Colonic mucosa (tissue), 4 donors: ENCODE measurements at regions not wholly inside any gene's neighbourhood (a gene's known extent, or its start where the extent isn't known, plus 50 kb on each side); places are given as distances from the start of the nearest gene placed in this dataset.

Source experiments
- DNase-seq: peaks from one replicate; pipeline ENCODE4 v3.0.0-alpha.2; 2020
- H3K27ac ChIP-seq: fragments of 200-600 bp; one replicate; pipeline ENCODE4 v1.8.0; 2021
- H3K27me3 ChIP-seq: fragments of 200-600 bp; one replicate; pipeline ENCODE4 v1.8.0; 2021
- H3K36me3 ChIP-seq: fragments of 200-600 bp; one replicate; pipeline ENCODE4 v1.8.0; 2021
- H3K4me1 ChIP-seq: fragments of 200-600 bp; one replicate; pipeline ENCODE4 v1.8.0; 2021; ENCODE audit warnings: mild to moderate bottlenecking
- H3K4me3 ChIP-seq: fragments of 200-600 bp; one replicate; pipeline ENCODE4 v1.8.0; 2021
- H3K9ac ChIP-seq, 2 donors: one replicate each; pipeline ENCODE4 v1.7.0; 2013; ENCODE audit warnings: control low read depth in 2 of 2, low read depth in 2 of 2, low read length in 2 of 2
- H3K9me3 ChIP-seq: fragments of 200-600 bp; one replicate; pipeline ENCODE4 v1.8.0; 2021
- intact Hi-C: fragments of 100-400 bp; cut with DNase I; formaldehyde crosslinking; loops from one replicate; pipeline ENCODE4 v1.14.1; 2022
- TF ChIP-seq, protein P1 (sequence below): fragments of 200-600 bp; IDR thresholded peaks from one replicate; pipeline ENCODE4 v1.8.0; 2022; ENCODE audit warnings: antibody characterized with exemption, mild to moderate bottlenecking
- donor health status: healthy.
- donor health status: DM: no; HTN: no; CAD: no.
- donor health status: DM: no; HTN: no; CAD: no.

DNA sequence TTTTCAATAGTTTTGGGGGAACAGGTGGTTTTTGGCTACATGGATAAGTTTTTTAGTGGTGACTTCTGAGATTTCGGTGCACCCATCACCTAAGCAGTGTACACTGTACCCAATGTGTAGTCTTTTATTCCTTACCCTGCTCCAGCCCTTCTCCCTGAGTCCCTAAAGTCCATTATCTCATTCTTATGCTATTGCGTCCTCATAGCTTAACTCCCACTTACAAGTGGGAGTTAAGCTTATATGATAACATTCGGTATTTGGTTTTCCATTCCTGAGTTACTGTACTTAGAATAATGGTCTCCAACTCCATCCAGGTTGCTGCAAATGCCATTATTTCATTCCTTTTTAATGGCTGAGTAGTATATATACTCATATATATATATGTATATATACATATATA, 90.9 kb upstream of the ACSL3 start:
- TF ChIP-seq, protein P1, sequence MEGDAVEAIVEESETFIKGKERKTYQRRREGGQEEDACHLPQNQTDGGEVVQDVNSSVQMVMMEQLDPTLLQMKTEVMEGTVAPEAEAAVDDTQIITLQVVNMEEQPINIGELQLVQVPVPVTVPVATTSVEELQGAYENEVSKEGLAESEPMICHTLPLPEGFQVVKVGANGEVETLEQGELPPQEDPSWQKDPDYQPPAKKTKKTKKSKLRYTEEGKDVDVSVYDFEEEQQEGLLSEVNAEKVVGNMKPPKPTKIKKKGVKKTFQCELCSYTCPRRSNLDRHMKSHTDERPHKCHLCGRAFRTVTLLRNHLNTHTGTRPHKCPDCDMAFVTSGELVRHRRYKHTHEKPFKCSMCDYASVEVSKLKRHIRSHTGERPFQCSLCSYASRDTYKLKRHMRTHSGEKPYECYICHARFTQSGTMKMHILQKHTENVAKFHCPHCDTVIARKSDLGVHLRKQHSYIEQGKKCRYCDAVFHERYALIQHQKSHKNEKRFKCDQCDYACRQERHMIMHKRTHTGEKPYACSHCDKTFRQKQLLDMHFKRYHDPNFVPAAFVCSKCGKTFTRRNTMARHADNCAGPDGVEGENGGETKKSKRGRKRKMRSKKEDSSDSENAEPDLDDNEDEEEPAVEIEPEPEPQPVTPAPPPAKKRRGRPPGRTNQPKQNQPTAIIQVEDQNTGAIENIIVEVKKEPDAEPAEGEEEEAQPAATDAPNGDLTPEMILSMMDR: no peak
- no peaks in the 10 kb centered on the region for H3K4me1 ChIP-seq
- DNase-seq: no peak
- H3K9me3 ChIP-seq: no peaks in the 10 kb centered on the region
- H3K27ac ChIP-seq: no peak overlapping the region
- no peak overlapping the region for H3K9ac ChIP-seq
- no peak overlapping the region for H3K4me3 ChIP-seq
- no peaks in the 10 kb centered on the region for H3K36me3 ChIP-seq
- intact Hi-C loops: no loop called here
- no peaks in the 10 kb centered on the region for H3K27me3 ChIP-seq

DNA sequence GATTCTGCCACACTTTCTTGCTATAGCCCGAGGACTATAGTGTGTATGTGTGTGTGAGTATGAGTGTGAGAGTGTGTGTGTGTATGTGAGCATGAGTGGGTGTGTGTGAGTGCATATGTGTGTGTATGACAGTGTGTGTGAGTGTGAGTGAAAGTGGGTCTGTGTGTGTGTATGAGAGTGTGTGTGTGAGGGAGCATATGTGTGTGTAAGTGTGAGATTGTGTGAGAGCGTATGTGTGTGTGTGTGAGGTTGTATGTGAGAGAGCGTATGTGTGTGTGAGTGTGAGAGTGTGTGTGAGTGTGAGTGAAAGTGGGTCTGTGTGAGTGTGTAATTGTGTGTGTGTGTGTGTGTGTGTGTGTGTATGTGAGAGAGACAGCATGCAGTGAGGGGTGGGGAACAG, 89.0 kb upstream of the ACSL3 start:
- H3K4me3 ChIP-seq: no peak overlapping the region
- no peak for DNase-seq
- H3K36me3 ChIP-seq: no peaks in the 10 kb centered on the region
- TF ChIP-seq, protein P1: no peak
- H3K27ac ChIP-seq: no peak overlapping the region
- H3K9me3 ChIP-seq: no peaks in the 10 kb centered on the region
- intact Hi-C loops: no loop called here
- H3K27me3 ChIP-seq: no peaks in the 10 kb centered on the region
- no peaks in the 10 kb centered on the region for H3K4me1 ChIP-seq
- H3K9ac ChIP-seq: no peak overlapping the region

DNA sequence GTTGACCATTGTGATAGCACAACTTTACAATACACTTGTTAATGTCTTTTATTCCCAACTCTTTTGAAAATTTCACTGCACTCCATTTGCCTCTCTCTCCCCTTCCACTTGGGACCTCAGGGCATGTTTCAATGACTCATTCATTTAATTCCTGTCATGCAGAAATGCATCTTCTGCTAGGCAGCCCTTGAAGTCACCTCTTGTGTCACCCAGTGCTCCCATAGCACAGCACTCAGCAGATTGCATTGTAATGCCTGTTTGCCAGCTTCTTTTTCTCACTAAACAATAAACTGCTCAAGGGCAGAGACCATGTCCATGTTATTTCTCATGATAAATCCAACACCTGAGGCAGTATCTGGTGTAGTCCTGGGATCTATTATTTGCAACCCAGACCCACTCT, 85.9 kb upstream of the ACSL3 start:
- Histone ChIP-seq H3K27ac (no peak overlapping the region), H3K36me3 (no peaks in the 10 kb centered on the region), H3K9me3 (no peaks in the 10 kb centered on the region), H3K27me3 (no peaks in the 10 kb centered on the region), H3K9ac (no peak overlapping the region), H3K4me3 (no peak overlapping the region), H3K4me1 (no peaks in the 10 kb centered on the region)
- DNase-seq: no peak
- intact Hi-C loops: no loop called here
- TF ChIP-seq, protein P1: no peak

DNA sequence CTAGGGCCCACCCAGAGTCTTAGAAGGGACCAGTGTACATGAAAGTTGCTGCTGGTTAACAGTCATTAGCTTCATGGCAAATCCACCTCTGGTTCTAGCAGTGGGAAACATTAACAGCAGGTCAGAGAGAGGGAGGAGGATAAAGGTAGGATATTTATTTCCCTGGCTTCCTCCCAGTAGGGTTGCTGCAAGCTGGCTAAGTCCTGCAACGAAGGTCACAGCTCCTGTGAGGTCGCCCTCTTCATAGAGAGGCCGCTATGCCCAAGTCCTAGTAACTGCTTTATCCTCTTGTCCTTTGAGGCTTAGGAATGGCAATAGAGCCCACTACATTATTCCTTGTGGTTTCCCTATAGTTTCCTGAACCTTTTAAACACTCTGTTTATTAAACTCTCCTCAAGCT, 84.0 kb upstream of the ACSL3 start:
- no peak for DNase-seq
- H3K27me3 ChIP-seq: no peaks in the 10 kb centered on the region
- no peaks in the 10 kb centered on the region for H3K9me3 ChIP-seq
- no peak overlapping the region for H3K4me3 ChIP-seq
- H3K4me1 ChIP-seq: no peaks in the 10 kb centered on the region
- H3K36me3 ChIP-seq: no peaks in the 10 kb centered on the region
- no peak overlapping the region for H3K27ac ChIP-seq
- intact Hi-C loops: no loop called here
- no peak overlapping the region for H3K9ac ChIP-seq
- TF ChIP-seq, protein P1: no peak

DNA sequence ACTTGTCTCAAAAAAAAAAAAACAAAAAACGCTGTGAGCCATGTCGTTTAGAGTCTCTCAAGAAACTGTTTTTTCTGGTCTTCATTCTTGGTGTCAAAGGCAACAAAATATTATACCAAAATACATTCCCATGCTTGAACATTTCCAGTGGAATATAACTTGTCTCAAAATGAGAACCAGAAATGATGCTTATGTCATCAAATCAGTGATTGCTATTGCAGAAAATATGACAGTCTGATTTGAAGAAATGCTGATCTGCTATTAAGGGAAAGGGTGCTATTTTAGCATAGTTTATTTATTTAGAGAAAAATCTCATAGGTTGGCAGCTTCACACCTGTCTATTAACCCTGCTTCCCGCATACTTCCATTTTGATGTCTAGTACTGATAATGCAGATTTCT, 82.4 kb upstream of the ACSL3 start:
- H3K27ac ChIP-seq: no peak overlapping the region
- no peaks in the 10 kb centered on the region for H3K27me3 ChIP-seq
- DNase-seq: no peak
- no peaks in the 10 kb centered on the region for H3K9me3 ChIP-seq
- no peaks in the 10 kb centered on the region for H3K4me1 ChIP-seq
- no peaks in the 10 kb centered on the region for H3K36me3 ChIP-seq
- intact Hi-C loops: no loop called here
- TF ChIP-seq, protein P1: no peak
- H3K4me3 ChIP-seq: no peak overlapping the region
- H3K9ac ChIP-seq: no peak overlapping the region
